SK-N-SH (cell line): ENCODE measurements at regions not wholly inside any gene's neighbourhood (a gene's known extent, or its start where the extent isn't known, plus 50 kb on each side); places are given as distances from the start of the nearest gene placed in this dataset.

Experiments used
- POLR2AphosphoS5 ChIP-seq: IDR thresholded peaks from 2 replicates; pipeline ENCODE4 v1.6.1; 2012; ENCODE audit warnings: low read depth, low read length
- RCOR1 ChIP-seq: fragments of 150-350 bp; IDR thresholded peaks from 2 replicates; pipeline ENCODE4 v1.6.1; 2017; ENCODE audit warnings: antibody characterized with exemption, low read length
- YY1 ChIP-seq: IDR thresholded peaks from 2 replicates; pipeline ENCODE4 v1.4.0; 2012; ENCODE audit warnings: low read depth, mild to moderate bottlenecking
- TF ChIP-seq, protein P1 (sequence below): fragments of 200-600 bp; sonication (generic); IDR thresholded peaks from 2 replicates; pipeline ENCODE4 v1.6.1; 2017; ENCODE audit warnings: antibody characterized with exemption, mild to moderate bottlenecking, moderate library complexity
- TF ChIP-seq, protein P2 (sequence below): IDR thresholded peaks from 2 replicates; pipeline ENCODE4 v1.6.1; 2012; ENCODE audit warnings: mild to moderate bottlenecking, low read depth, low read length, moderate library complexity
- TF ChIP-seq, protein P3 (sequence below): IDR thresholded peaks from 2 replicates; pipeline ENCODE4 v1.4.0; 2012; ENCODE audit warnings: low read depth, borderline replicate concordance

DNA sequence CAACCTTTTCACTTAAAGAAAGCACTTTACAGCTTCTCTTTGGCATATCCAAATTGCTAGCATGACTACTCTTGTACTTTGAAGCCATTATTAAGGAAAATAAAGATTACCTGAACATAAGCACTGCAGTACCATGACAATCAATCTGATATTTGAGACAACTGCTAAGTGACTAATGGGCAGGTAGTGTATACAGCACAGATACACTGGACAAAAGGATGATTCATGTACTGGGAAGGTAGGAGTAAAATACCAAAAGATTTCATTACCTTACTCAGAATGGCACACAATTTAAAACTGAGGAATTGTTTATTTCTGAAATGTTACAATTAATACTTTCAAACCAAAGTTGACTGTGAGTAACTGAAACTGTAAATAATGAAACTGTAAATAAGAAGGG lies 1054.3 kb upstream of the TENM4 start:
- TF ChIP-seq, protein P1, sequence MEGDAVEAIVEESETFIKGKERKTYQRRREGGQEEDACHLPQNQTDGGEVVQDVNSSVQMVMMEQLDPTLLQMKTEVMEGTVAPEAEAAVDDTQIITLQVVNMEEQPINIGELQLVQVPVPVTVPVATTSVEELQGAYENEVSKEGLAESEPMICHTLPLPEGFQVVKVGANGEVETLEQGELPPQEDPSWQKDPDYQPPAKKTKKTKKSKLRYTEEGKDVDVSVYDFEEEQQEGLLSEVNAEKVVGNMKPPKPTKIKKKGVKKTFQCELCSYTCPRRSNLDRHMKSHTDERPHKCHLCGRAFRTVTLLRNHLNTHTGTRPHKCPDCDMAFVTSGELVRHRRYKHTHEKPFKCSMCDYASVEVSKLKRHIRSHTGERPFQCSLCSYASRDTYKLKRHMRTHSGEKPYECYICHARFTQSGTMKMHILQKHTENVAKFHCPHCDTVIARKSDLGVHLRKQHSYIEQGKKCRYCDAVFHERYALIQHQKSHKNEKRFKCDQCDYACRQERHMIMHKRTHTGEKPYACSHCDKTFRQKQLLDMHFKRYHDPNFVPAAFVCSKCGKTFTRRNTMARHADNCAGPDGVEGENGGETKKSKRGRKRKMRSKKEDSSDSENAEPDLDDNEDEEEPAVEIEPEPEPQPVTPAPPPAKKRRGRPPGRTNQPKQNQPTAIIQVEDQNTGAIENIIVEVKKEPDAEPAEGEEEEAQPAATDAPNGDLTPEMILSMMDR = no peak
- TF ChIP-seq RCOR1 = no peak
- no peak for TF ChIP-seq POLR2AphosphoS5
- TF ChIP-seq, protein P2, sequence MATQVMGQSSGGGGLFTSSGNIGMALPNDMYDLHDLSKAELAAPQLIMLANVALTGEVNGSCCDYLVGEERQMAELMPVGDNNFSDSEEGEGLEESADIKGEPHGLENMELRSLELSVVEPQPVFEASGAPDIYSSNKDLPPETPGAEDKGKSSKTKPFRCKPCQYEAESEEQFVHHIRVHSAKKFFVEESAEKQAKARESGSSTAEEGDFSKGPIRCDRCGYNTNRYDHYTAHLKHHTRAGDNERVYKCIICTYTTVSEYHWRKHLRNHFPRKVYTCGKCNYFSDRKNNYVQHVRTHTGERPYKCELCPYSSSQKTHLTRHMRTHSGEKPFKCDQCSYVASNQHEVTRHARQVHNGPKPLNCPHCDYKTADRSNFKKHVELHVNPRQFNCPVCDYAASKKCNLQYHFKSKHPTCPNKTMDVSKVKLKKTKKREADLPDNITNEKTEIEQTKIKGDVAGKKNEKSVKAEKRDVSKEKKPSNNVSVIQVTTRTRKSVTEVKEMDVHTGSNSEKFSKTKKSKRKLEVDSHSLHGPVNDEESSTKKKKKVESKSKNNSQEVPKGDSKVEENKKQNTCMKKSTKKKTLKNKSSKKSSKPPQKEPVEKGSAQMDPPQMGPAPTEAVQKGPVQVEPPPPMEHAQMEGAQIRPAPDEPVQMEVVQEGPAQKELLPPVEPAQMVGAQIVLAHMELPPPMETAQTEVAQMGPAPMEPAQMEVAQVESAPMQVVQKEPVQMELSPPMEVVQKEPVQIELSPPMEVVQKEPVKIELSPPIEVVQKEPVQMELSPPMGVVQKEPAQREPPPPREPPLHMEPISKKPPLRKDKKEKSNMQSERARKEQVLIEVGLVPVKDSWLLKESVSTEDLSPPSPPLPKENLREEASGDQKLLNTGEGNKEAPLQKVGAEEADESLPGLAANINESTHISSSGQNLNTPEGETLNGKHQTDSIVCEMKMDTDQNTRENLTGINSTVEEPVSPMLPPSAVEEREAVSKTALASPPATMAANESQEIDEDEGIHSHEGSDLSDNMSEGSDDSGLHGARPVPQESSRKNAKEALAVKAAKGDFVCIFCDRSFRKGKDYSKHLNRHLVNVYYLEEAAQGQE = no peak
- TF ChIP-seq, protein P3, sequence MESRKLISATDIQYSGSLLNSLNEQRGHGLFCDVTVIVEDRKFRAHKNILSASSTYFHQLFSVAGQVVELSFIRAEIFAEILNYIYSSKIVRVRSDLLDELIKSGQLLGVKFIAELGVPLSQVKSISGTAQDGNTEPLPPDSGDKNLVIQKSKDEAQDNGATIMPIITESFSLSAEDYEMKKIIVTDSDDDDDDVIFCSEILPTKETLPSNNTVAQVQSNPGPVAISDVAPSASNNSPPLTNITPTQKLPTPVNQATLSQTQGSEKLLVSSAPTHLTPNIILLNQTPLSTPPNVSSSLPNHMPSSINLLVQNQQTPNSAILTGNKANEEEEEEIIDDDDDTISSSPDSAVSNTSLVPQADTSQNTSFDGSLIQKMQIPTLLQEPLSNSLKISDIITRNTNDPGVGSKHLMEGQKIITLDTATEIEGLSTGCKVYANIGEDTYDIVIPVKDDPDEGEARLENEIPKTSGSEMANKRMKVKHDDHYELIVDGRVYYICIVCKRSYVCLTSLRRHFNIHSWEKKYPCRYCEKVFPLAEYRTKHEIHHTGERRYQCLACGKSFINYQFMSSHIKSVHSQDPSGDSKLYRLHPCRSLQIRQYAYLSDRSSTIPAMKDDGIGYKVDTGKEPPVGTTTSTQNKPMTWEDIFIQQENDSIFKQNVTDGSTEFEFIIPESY = no peak
- TF ChIP-seq YY1 = no peak
